Activated T-helper 1 cell treated with anti-CD3 and anti-CD28 coated beads, Interleukin-12 subunit alpha, Interleukin-12 subunit beta, Interleukin-2, Interleukin-4 antibody, amounts not matched to agents 30 ng/mL and 10 ng/mL and 1 ng/mL, durations not matched to agents 14 hours and 24 hours and 36 hours (primary cell): ENCODE measurements at regions not wholly inside any gene's neighbourhood (a gene's known extent, or its start where the extent isn't known, plus 50 kb on each side); places are given as distances from the start of the nearest gene placed in this dataset.

ENCODE experiments used
- DNase-seq: peaks from one replicate; pipeline ENCODE4 v3.0.0; 2021; ENCODE audit warnings: low spot score
- H3K27ac Mint-ChIP-seq: one replicate; pipeline ENCODE4 v1.8.0; 2021; ENCODE audit warnings: mild to moderate bottlenecking, mixed read lengths
- H3K27me3 Mint-ChIP-seq: one replicate; pipeline ENCODE4 v1.8.0; 2022; ENCODE audit warnings: mild to moderate bottlenecking, moderate library complexity, mixed read lengths; ENCODE audit not compliant: insufficient read depth
- H3K36me3 Mint-ChIP-seq: one replicate; pipeline ENCODE4 v1.8.0; 2021; ENCODE audit warnings: low read depth, mixed read lengths
- H3K4me1 Mint-ChIP-seq: one replicate; pipeline ENCODE4 v1.8.0; 2021; ENCODE audit warnings: low read depth, mixed read lengths
- H3K4me3 Mint-ChIP-seq: one replicate; pipeline ENCODE4 v1.8.0; 2021; ENCODE audit warnings: mild to moderate bottlenecking, moderate library complexity, mixed read lengths
- H3K9me3 Mint-ChIP-seq: one replicate; pipeline ENCODE4 v1.8.0; 2021; ENCODE audit warnings: mixed read lengths
- intact Hi-C: fragments of 100-400 bp; cut with micrococcal nuclease; formaldehyde crosslinking; loops from one replicate; pipeline ENCODE4 v1.15.1; 2024

- H3K27ac Mint-ChIP-seq: no peak overlapping the region
- intact Hi-C loops: no loop called here
- no peaks in the 10 kb centered on the region for H3K36me3 Mint-ChIP-seq
- peaks cover 9% of the 10 kb centered on the region for H3K9me3 Mint-ChIP-seq
- H3K4me3 Mint-ChIP-seq: no peak overlapping the region
- H3K27me3 Mint-ChIP-seq: peaks cover 4% of the 10 kb centered on the region
- no peaks in the 10 kb centered on the region for H3K4me1 Mint-ChIP-seq
- DNase-seq: no peak
Measured at GRCh38 chr4:23202712-23203247, 510.0 kb downstream of the GBA3 start.

DNA sequence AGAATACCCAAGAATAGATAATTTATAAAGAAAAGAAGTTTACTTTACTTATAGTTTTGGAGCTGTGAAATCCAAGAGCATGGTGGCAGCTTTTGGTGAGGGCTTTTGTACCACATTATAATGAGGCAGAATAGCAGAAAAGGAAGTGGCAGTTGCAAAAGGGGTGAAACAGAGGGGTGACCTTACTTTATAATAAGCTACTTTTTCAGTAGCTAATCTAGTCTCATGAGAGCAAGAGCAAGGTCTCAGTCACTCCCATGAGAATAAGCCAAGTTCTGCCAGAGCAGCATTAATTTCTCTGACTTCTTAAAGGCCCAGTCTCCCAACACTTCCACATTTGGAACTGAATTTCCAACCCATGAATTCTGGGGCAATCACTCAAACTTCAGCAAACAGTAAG, 502.0 kb downstream of the GBA3 start:
- no peak overlapping the region for H3K4me3 Mint-ChIP-seq
- H3K27me3 Mint-ChIP-seq: peaks cover 2% of the 10 kb centered on the region
- intact Hi-C loops: no loop called here
- DNase-seq: no peak
- no peaks in the 10 kb centered on the region for H3K4me1 Mint-ChIP-seq
- H3K9me3 Mint-ChIP-seq: no peaks in the 10 kb centered on the region
- H3K36me3 Mint-ChIP-seq: no peaks in the 10 kb centered on the region
- H3K27ac Mint-ChIP-seq: no peak overlapping the region

- H3K36me3 Mint-ChIP-seq: no peaks in the 10 kb centered on the region
- H3K4me1 Mint-ChIP-seq: no peaks in the 10 kb centered on the region
- intact Hi-C loops: no loop called here
- no peak overlapping the region for H3K4me3 Mint-ChIP-seq
- peaks cover 14% of the 10 kb centered on the region for H3K9me3 Mint-ChIP-seq
- H3K27me3 Mint-ChIP-seq: no peaks in the 10 kb centered on the region
- DNase-seq: no peak
- no peak overlapping the region for H3K27ac Mint-ChIP-seq
Measured at GRCh38 chr4:23174179-23174578, 481.4 kb downstream of the GBA3 start.

- peaks cover 6% of the 10 kb centered on the region for H3K9me3 Mint-ChIP-seq
- H3K36me3 Mint-ChIP-seq: no peaks in the 10 kb centered on the region
- intact Hi-C loops: no loop called here
- H3K27ac Mint-ChIP-seq: no peak overlapping the region
- H3K4me3 Mint-ChIP-seq: no peak overlapping the region
- H3K4me1 Mint-ChIP-seq: no peaks in the 10 kb centered on the region
- H3K27me3 Mint-ChIP-seq: no peaks in the 10 kb centered on the region
- no peak for DNase-seq
Measured at GRCh38 chr4:23171976-23172375, 479.2 kb downstream of the GBA3 start.

- H3K4me3 Mint-ChIP-seq: no peak overlapping the region
- no peak for DNase-seq
- H3K27me3 Mint-ChIP-seq: no peaks in the 10 kb centered on the region
- intact Hi-C loops: no loop called here
- no peaks in the 10 kb centered on the region for H3K36me3 Mint-ChIP-seq
- no peaks in the 10 kb centered on the region for H3K9me3 Mint-ChIP-seq
- no peak overlapping the region for H3K27ac Mint-ChIP-seq
- no peaks in the 10 kb centered on the region for H3K4me1 Mint-ChIP-seq
Measured at GRCh38 chr4:23169608-23170311, 477.0 kb downstream of the GBA3 start.

- DNase-seq: no peak
- H3K27me3 Mint-ChIP-seq: no peaks in the 10 kb centered on the region
- H3K36me3 Mint-ChIP-seq: no peaks in the 10 kb centered on the region
- H3K4me3 Mint-ChIP-seq: no peak overlapping the region
- intact Hi-C loops: no loop called here
- H3K27ac Mint-ChIP-seq: no peak overlapping the region
- H3K4me1 Mint-ChIP-seq: no peaks in the 10 kb centered on the region
- H3K9me3 Mint-ChIP-seq: no peaks in the 10 kb centered on the region
Measured at GRCh38 chr4:23166919-23167318, 474.2 kb downstream of the GBA3 start.

- no peaks in the 10 kb centered on the region for H3K9me3 Mint-ChIP-seq
- H3K27ac Mint-ChIP-seq: no peak overlapping the region
- H3K4me3 Mint-ChIP-seq: no peak overlapping the region
- H3K27me3 Mint-ChIP-seq: no peaks in the 10 kb centered on the region
- no peak for DNase-seq
- H3K4me1 Mint-ChIP-seq: no peaks in the 10 kb centered on the region
- H3K36me3 Mint-ChIP-seq: no peaks in the 10 kb centered on the region
- intact Hi-C loops: no loop called here
Measured at GRCh38 chr4:23166407-23166806, 473.7 kb downstream of the GBA3 start.

DNA sequence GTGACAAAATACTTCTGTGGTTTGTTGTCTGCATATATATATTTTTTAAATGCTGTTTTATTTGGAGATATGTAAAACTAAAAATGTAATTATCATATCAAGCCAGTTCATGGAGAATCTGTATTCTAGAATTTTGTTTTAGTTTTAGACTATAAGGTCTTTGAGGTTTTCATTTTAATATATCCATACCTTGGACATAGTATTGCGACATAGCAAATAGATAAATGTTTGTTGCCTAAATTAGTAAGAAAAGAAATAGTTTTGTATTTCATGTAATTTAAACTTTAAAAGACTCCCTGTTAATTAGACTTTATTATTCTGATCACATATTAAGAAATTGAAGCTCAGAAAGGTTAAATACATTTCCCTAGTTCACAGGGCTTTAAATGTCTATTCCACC, 472.9 kb downstream of the GBA3 start:
- Mint-ChIP-seq H3K27ac (no peak overlapping the region), H3K4me3 (no peak overlapping the region), H3K4me1 (no peaks in the 10 kb centered on the region), H3K36me3 (no peaks in the 10 kb centered on the region), H3K27me3 (no peaks in the 10 kb centered on the region), H3K9me3 (no peaks in the 10 kb centered on the region)
- DNase-seq: no peak
- intact Hi-C loops: no loop called here

DNA sequence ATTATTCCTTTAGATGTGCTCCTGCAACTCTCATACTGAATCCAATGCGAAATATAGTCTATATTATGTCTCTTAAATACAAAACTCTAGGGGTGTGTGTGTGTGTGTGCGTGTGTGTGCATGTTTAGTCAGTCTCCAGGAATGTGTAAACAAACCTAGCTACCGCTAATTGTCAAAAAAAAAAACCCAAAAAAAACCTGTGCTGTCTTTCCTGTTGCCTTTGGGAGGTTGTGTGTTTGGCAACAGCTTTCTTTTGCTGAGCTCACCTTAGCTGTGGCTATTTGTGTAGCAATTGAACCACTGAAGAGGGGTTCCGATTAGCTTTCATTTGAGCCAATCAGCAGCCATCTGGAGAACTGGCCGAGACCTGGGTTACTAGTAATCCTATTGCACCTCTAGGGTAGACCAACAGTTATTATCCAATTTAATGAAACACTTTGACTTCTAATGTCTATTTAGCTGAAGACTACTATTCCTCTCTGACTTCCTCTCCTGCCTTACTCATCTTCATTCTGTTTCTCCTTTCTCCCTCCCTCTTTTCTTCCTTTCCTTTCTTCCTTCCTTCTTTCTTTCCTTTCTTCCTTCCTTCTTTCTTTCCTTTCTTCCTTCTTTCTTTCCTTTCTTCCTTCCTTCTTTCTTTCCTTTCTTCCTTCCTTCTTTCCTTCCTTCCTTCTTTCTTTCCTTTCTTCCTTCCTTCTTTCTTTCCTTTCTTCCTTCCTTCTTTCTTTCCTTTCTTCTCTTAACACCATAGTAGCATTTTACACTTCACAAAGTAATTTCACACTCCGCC, 471.1 kb downstream of the GBA3 start:
- Mint-ChIP-seq H3K4me3 (no peak overlapping the region), H3K9me3 (no peaks in the 10 kb centered on the region), H3K4me1 (no peaks in the 10 kb centered on the region), H3K27me3 (no peaks in the 10 kb centered on the region), H3K36me3 (no peaks in the 10 kb centered on the region), H3K27ac (no peak overlapping the region)
- intact Hi-C loops: no loop called here
- DNase-seq: no peak

GRCh38 chr4:23162275-23162674, 469.5 kb downstream of the GBA3 start:
- Mint-ChIP-seq H3K4me1 (no peaks in the 10 kb centered on the region), H3K36me3 (no peaks in the 10 kb centered on the region), H3K27me3 (no peaks in the 10 kb centered on the region), H3K4me3 (no peak overlapping the region), H3K9me3 (no peaks in the 10 kb centered on the region), H3K27ac (no peak overlapping the region)
- no peak for DNase-seq
- intact Hi-C loops: no loop called here

- H3K36me3 Mint-ChIP-seq: no peaks in the 10 kb centered on the region
- no peaks in the 10 kb centered on the region for H3K27me3 Mint-ChIP-seq
- H3K27ac Mint-ChIP-seq: no peak overlapping the region
- intact Hi-C loops: no loop called here
- H3K4me3 Mint-ChIP-seq: no peak overlapping the region
- no peaks in the 10 kb centered on the region for H3K9me3 Mint-ChIP-seq
- H3K4me1 Mint-ChIP-seq: no peaks in the 10 kb centered on the region
- no peak for DNase-seq
Measured at GRCh38 chr4:23161787-23162186, 469.1 kb downstream of the GBA3 start.

DNA sequence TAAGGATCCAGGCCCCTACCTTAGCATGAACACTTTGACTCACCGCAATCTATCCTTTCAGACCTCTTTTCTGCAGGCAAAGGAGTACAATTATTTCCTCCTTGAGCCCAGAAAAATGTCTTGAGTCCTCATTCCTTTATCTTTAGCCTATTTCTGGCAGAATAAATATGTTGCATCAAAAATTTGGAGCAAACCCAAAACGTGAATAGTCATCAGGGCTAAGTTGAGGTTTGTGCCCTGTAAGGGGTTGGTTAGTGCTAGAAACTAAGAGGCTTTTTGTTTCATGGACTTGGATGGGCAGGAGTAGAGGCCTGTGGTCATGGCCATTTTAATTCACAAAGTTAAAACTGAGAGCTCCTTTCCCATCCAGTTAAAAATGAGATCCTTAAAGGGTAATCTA, 460.3 kb downstream of the GBA3 start:
- Mint-ChIP-seq H3K27me3 (peaks cover 2% of the 10 kb centered on the region), H3K4me1 (no peaks in the 10 kb centered on the region), H3K4me3 (no peak overlapping the region), H3K27ac (no peak overlapping the region), H3K36me3 (no peaks in the 10 kb centered on the region), H3K9me3 (no peaks in the 10 kb centered on the region)
- intact Hi-C loops: no loop called here
- DNase-seq: no peak

GRCh38 chr4:23149815-23150214, 457.1 kb downstream of the GBA3 start:
- Mint-ChIP-seq H3K4me1 (no peaks in the 10 kb centered on the region), H3K27ac (no peak overlapping the region), H3K9me3 (no peaks in the 10 kb centered on the region), H3K4me3 (no peak overlapping the region), H3K36me3 (no peaks in the 10 kb centered on the region), H3K27me3 (peaks cover 2% of the 10 kb centered on the region)
- intact Hi-C loops: no loop called here
- no peak for DNase-seq
